Small intestine (tissue), 7 donors: ENCODE measurements at regions not wholly inside any gene's neighbourhood (a gene's known extent, or its start where the extent isn't known, plus 50 kb on each side); places are given as distances from the start of the nearest gene placed in this dataset.

Source experiments
- DNase-seq, 2 donors: peaks; one replicate each; pipeline versions ENCODE4 v3.0.0 to v3.0.0-alpha.2; 2013
- FAIRE-seq: peaks from 2 replicates; lab custom pipeline; 2012; peaks lifted over from hg19 to GRCh38; lab: Jason Lieb, UNC
- H3K27ac ChIP-seq, 3 donors: one replicate each; pipeline ENCODE4 v1.5.1; 2013; ENCODE audit warnings: low read length in 2 of 3, mild to moderate bottlenecking in 2 of 3, control low read depth in 1 of 3, inconsistent platforms in 1 of 3, low read depth in 1 of 3, moderate library complexity in 1 of 3
- H3K27me3 ChIP-seq, 3 donors: one replicate each; pipeline ENCODE4 v1.6.1; 2013; ENCODE audit warnings: low read length in 3 of 3, inconsistent platforms in 1 of 3; ENCODE audit not compliant: control insufficient read depth in 3 of 3, insufficient read depth in 3 of 3
- H3K36me3 ChIP-seq, 3 donors: one replicate each; pipeline ENCODE4 v1.6.1; 2013; ENCODE audit warnings: low read length in 3 of 3, inconsistent platforms in 1 of 3, low read depth in 1 of 3, mild to moderate bottlenecking in 1 of 3, moderate library complexity in 1 of 3; ENCODE audit not compliant: control insufficient read depth in 3 of 3, insufficient read depth in 2 of 3
- H3K4me1 ChIP-seq, 3 donors: one replicate each; pipeline ENCODE4 v1.6.1; 2013; ENCODE audit warnings: low read length in 2 of 3, inconsistent platforms in 1 of 3, low read depth in 1 of 3, mild to moderate bottlenecking in 1 of 3, moderate library complexity in 1 of 3; ENCODE audit not compliant: control insufficient read depth in 3 of 3, insufficient read depth in 2 of 3
- H3K4me3 ChIP-seq, 3 donors: one replicate each; pipeline ENCODE4 v1.5.1; 2013; ENCODE audit warnings: low read length in 3 of 3, control low read depth in 1 of 3, inconsistent platforms in 1 of 3, low read depth in 1 of 3, mild to moderate bottlenecking in 1 of 3, moderate library complexity in 1 of 3
- H3K9me3 ChIP-seq, 2 donors: one replicate each; pipeline ENCODE4 v1.6.1; 2013; ENCODE audit warnings: low read depth in 1 of 2, low read length in 1 of 2; ENCODE audit not compliant: control insufficient read depth in 2 of 2, insufficient read depth in 1 of 2
- WGBS, 3 donors: extraction: QIAGEN DNeasy Blood & Tissue Kit; methylation state at CpG; one replicate each; pipeline ENCODE4 v1.1.7; 2013; 5-methylcytosine and 5-hydroxymethylcytosine counted together
- donor health status: healthy with polysubstance abuse.
- donor health status: control.
- donor health status: control.
- donor health status: Bipolar disorder and iron deficiency.
- donor health status: healthy.

DNA sequence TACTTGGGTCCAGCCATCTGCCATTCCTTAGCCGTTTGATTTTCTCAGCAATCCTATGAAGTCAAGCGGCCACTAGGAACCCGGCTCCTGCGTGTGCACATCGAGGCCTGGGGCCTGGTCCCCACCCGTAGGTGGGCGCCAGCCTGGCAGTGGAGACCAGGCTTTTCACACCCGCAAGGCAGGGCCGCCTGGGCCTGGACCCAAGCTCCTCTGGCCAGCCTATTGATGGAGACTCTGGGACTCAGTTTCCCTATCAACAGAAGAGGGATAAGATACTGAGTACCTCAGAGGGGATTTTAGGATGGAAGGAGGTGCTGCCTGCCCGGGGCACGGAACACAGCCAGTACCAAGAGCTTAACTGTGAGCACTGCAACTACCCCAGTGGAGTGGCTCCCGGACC, 104.3 kb upstream of the C14orf180 start:
- no peak overlapping the region for H3K27ac ChIP-seq
- no peak for DNase-seq
- H3K27me3 ChIP-seq = peaks cover 0 to 9% (median 0%) of the 10 kb centered on the region in 3 donors
- FAIRE-seq = no peak
- H3K9me3 ChIP-seq = no peaks in the 10 kb centered on the region
- no peaks in the 10 kb centered on the region for H3K4me1 ChIP-seq
- no peak overlapping the region for H3K4me3 ChIP-seq
- no peaks in the 10 kb centered on the region for H3K36me3 ChIP-seq
- 77 to 87% (median 80%) methylated on average over 12 of the region's 12 CpGs for WGBS, 3 donors

GRCh38 chr14:104475802-104476201, 103.8 kb upstream of the C14orf180 start:
- Histone ChIP-seq H3K27ac (no peak overlapping the region), H3K4me3 (no peak overlapping the region), H3K27me3 (peaks cover 0 to 9% (median 0%) of the 10 kb centered on the region in 3 donors), H3K4me1 (no peaks in the 10 kb centered on the region), H3K9me3 (peaks cover 0 to 4% of the 10 kb centered on the region in 2 donors), H3K36me3 (no peaks in the 10 kb centered on the region)
- WGBS, 3 donors = 86 to 92% (median 90%) methylated on average over 7 to 10 of the region's 10 CpGs
- FAIRE-seq = no peak
- DNase-seq = no peak

- Histone ChIP-seq H3K27me3 (peaks cover 0 to 9% (median 0%) of the 10 kb centered on the region in 3 donors), H3K4me3 (no peak overlapping the region), H3K9me3 (peaks cover 1 to 9% of the 10 kb centered on the region in 2 donors), H3K4me1 (no peaks in the 10 kb centered on the region), H3K27ac (no peak overlapping the region), H3K36me3 (no peaks in the 10 kb centered on the region)
- 77 to 83% (median 82%) methylated on average over 10 of the region's 10 CpGs for WGBS, 3 donors
- DNase-seq (no peak), FAIRE-seq (no peak)
Observed at GRCh38 chr14:104476437-104476836, 103.1 kb upstream of the C14orf180 start.

DNA sequence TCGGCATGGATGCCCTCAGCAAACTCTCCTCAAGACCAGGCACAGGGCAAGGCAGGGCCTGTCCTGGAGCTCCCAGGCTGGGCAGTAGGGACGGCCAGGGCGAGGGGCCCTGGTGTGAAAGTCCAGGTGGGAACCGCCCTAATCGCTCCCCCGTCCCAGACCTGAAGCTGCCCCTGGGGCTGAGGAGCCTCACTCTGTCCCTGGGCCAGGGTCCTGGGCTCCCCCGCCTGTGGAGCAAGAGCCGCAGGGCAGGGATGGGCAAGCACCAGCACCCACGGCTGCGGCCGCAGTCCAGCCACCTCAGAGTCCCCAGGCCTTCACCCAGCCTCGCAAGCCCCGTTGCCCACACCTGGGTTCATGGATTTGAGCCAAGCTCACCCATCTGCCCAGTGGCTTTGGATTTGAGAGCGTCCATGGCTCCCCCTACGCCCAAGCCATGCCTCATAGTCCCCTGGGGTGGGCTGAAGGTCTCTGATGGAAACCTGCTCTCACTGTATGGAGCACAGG, 102.4 kb upstream of the C14orf180 start:
- DNase-seq = no peak
- Histone ChIP-seq H3K36me3 (no peaks in the 10 kb centered on the region), H3K4me1 (no peaks in the 10 kb centered on the region), H3K27me3 (peaks cover 0 to 9% (median 0%) of the 10 kb centered on the region in 3 donors), H3K27ac (no peak overlapping the region), H3K4me3 (no peak overlapping the region), H3K9me3 (peaks cover 2 to 16% of the 10 kb centered on the region in 2 donors)
- WGBS, 3 donors = 79 to 88% (median 81%) methylated on average over 14 to 15 of the region's 15 CpGs
- FAIRE-seq = no peak

DNA sequence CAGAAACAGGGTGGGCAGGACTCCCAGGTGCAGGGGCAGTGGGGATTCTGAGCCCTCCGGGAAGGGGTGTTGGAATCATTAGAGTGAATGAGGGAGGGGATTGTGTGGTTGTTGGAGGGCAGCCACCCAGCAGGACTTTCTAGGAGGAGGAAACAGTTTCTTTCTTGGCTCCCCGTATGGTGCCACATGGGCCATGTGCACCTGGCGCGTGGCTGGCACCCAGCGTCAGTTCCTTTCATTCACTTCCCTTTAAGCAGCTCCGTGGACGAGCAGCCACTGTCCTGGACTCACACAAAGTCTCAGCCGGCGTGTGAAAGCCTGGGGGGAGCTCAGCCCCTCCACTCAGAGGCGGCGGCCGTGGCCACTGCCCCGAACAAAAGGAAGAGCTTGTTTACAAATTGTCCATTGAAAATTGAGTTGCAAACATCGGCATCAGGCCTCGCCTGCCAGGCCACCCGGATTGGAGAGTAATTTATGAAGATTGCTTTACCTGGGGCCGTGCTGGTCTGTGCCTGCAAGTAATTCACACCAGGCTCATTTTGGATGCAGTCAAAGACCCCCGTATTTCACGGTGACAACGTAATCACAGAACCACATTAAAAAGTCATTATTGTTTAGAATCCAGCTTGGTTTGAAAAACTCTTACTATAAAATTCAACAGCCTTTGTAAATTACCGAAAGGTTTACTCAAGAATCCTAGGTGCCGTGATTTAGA, 101.7 kb upstream of the C14orf180 start:
- DNase-seq (no peak), FAIRE-seq (no peak)
- WGBS, 3 donors = 55 to 67% (median 67%) methylated on average over 22 of the region's 22 CpGs

GRCh38 chr14:104478656-104479055, 100.9 kb upstream of the C14orf180 start:
- Histone ChIP-seq H3K9me3 (peaks cover 2 to 20% of the 10 kb centered on the region in 2 donors), H3K27me3 (peaks cover 0 to 9% (median 0%) of the 10 kb centered on the region in 3 donors), H3K4me1 (no peaks in the 10 kb centered on the region), H3K27ac (no peak overlapping the region), H3K4me3 (no peak overlapping the region), H3K36me3 (no peaks in the 10 kb centered on the region)
- WGBS, 3 donors = 61 to 69% (median 65%) methylated on average over 7 of the region's 7 CpGs
- no peak for DNase-seq
- no peak for FAIRE-seq

More for the DNA sequence above, 101.7 kb upstream of the C14orf180 start:
- Histone ChIP-seq H3K36me3 (no peaks in the 10 kb centered on the region), H3K4me1 (no peaks in the 10 kb centered on the region), H3K9me3 (peaks cover 2 to 20% of the 10 kb centered on the region in 2 donors), H3K27me3 (peaks cover 0 to 9% (median 0%) of the 10 kb centered on the region in 3 donors), H3K27ac (no peak overlapping the region), H3K4me3 (no peak overlapping the region)

- Histone ChIP-seq H3K27ac (no peak overlapping the region), H3K36me3 (no peaks in the 10 kb centered on the region), H3K27me3 (peaks cover 0 to 3% (median 0%) of the 10 kb centered on the region in 3 donors), H3K4me3 (no peak overlapping the region), H3K9me3 (peaks cover 2 to 20% of the 10 kb centered on the region in 2 donors), H3K4me1 (no peaks in the 10 kb centered on the region)
- DNase-seq (no peak), FAIRE-seq (no peak)
- WGBS, 3 donors = 77 to 84% (median 83%) methylated on average over 9 to 10 of the region's 10 CpGs
Observed at GRCh38 chr14:104479901-104480300, 99.7 kb upstream of the C14orf180 start.

DNA sequence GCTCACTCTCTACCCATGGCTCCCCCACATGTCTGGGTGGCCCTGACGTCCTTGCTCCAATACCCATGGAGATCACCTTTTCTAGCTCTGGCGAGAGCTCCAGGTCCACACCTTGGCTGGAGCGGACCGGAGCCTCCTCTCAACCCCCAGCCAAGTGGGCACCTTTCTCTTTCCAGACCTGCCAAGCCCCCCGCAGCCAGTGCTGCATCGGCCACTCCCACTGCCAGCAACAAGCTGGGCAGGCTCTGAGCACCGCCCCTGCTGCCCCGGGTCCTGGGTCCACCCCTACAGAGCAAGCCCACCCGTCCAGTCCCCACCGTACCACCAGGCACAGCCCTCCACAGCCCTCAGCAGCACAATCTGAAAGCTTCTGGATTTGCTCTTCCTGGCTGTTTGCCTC, 98.2 kb upstream of the C14orf180 start:
- Histone ChIP-seq H3K27ac (no peak overlapping the region), H3K36me3 (no peaks in the 10 kb centered on the region), H3K9me3 (peaks cover 2 to 20% of the 10 kb centered on the region in 2 donors), H3K27me3 (no peaks in the 10 kb centered on the region), H3K4me3 (no peak overlapping the region), H3K4me1 (no peaks in the 10 kb centered on the region)
- no peak for DNase-seq
- FAIRE-seq = no peak
- 93 to 95% (median 93%) methylated on average over 9 to 10 of the region's 10 CpGs for WGBS, 3 donors
